ENCODE measurements at regions not wholly inside any gene's neighbourhood (a gene's known extent, or its start where the extent isn't known, plus 50 kb on each side); places are given as distances from the start of the nearest gene placed in this dataset.

DNA sequence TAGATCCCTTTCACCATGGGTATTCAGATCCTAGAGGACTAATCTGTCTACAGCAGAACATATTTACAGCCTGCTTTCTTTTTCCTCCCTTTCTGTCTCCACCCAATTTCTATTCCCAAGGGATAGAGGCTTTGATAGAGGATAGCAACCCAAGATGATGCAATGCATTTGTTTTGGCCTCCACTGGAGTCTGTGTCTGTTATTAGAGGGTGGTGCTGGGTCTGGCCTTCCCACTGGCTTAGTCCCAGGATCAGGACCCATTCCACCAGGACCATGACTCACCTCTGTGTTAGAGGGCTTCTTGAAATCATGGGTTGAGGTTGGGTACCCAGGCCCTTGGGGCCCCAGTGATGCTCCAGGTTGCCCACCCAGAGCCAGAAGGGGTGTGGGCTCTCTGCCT, 239.7 kb upstream of the TNP1 start:
- CTCF ChIA-PET: no interaction called here
- Mint-ChIP-seq H3K4me1 (peaks cover 3% of the 10 kb centered on the region), H3K27me3 (peaks cover 12% of the 10 kb centered on the region), H3K4me3 (no peak overlapping the region), H3K36me3 (no peaks in the 10 kb centered on the region), H3K9me3 (no peaks in the 10 kb centered on the region), H3K27ac (no peak overlapping the region)
- DNase-seq: no peak

DNA sequence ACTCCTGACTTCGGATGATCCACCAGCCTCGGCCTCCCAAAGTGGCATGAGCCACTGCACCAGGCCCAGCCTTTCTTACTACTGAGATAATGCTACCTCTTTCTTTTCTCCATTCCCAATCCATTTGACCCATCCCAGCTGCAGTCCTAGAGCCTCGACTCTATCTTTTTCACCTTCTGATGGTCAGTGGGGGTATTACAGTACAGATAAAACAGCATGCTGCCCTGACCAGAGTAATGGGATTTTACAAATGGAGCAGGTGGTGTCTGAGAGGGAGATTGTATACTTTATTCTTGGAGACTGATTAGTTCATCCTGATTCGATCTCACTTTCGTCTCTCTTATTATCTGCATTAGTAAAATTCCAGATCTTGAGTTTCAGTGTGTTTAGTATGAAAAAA, 238.6 kb upstream of the TNP1 start:
- no peak for DNase-seq
- CTCF ChIA-PET: no interaction called here
- no peaks in the 10 kb centered on the region for H3K36me3 Mint-ChIP-seq
- H3K4me1 Mint-ChIP-seq: peaks cover 3% of the 10 kb centered on the region
- H3K27ac Mint-ChIP-seq: no peak overlapping the region
- H3K27me3 Mint-ChIP-seq: peaks cover 12% of the 10 kb centered on the region
- no peak overlapping the region for H3K4me3 Mint-ChIP-seq
- no peaks in the 10 kb centered on the region for H3K9me3 Mint-ChIP-seq

DNA sequence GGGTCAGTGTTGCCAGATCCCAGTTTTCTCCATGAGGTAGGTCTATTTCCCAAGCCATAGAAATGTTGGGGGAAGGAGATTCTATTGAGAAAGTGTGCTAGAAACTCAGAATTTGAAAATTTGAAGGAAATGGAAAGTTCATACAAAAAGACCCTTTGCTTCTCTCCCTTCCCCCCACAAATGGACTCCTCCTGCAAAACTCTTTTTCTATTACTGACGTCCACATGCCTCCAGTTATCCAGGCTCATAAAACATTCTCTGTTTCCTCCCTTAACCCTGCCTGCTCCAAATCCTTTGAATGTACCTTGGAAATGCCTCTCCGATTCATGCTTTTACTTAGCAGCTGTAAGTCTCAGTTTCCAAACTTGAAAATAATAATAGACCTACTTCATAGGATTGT, 237.5 kb upstream of the TNP1 start:
- Mint-ChIP-seq H3K27ac (no peak overlapping the region), H3K36me3 (no peaks in the 10 kb centered on the region), H3K9me3 (no peaks in the 10 kb centered on the region), H3K27me3 (peaks cover 15% of the 10 kb centered on the region), H3K4me1 (peaks cover 3% of the 10 kb centered on the region), H3K4me3 (no peak overlapping the region)
- no peak for DNase-seq
- CTCF ChIA-PET: no interaction called here

DNA sequence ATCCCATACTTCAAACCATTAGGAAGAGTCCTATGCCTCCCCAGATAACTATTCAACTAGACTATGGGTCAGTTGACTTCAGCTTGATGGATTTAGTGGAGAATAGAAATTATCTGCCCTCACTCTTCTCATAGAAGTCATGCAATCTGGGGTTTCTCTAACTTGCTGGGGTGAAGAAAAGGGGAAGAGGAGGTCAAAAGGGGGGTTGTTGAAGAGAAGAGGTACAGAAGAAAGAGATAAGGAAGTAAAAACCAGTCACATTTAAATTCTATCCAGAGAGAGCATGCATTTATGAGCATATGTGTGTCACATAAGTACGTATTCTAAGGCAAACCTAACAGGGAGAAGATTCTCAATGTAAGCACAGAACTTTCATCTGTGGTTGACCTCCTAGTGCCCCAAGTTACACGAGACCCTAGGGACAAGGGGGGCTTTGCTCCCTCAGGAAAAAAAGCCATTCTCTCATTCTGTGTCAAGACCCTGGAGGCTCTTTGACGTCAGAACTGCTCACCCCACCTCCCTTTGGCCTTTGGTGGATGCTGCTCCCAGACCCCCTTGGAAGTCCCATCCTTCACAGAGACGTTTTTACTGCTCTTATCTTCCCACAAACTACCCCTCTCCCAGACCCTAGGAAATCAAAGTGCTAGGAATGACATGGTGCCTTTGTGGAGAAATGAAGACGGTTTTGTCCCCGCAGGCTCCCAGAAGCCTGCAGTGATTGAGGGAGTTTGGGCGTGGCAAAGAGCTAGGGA, 236.8 kb upstream of the TNP1 start:
- Mint-ChIP-seq H3K27ac (no peak overlapping the region), H3K4me1 (peaks cover 3% of the 10 kb centered on the region)
- CTCF ChIA-PET: no interaction called here

DNA sequence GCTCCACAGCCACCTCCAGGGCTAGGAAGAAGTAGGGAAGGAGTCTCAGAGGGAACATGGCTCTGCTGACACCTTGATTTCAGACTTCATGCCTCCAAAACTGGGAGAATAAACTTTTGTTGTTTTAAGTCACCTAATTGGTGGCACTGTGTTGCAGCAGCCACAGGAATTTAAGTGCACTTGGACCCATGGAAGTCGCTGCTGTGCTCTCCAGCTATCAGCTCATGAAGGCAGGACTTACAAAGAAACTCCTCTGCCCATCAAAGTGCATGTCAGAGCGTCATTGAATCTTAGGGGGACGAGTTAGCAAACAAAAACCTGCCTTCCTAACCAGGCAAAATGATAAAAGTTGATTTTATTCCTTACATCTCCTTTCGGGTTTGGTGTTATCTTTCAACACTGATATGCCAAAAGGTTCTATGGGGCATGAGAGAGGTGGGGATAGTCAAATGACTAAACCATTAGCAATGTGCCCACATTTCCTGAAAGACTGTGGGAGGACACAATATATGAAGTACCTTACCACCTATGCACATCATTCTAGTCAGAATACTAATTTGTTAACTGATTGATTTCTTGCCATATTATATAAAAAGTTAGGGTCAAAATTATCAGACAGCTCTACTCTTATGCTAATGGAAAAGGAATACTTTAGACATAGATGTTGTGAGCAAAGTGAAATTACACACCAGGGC, 235.8 kb upstream of the TNP1 start:
- Mint-ChIP-seq H3K27ac (no peak overlapping the region), H3K9me3 (no peaks in the 10 kb centered on the region), H3K4me3 (no peak overlapping the region), H3K4me1 (peaks cover 6% of the 10 kb centered on the region), H3K27me3 (peaks cover 24% of the 10 kb centered on the region), H3K36me3 (no peaks in the 10 kb centered on the region)
- CTCF ChIA-PET: no interaction called here
- DNase-seq: no peak

More for the DNA sequence above, 236.8 kb upstream of the TNP1 start:
- H3K9me3 Mint-ChIP-seq: no peaks in the 10 kb centered on the region
- H3K27me3 Mint-ChIP-seq: peaks cover 19% of the 10 kb centered on the region
- no peaks in the 10 kb centered on the region for H3K36me3 Mint-ChIP-seq
- no peak overlapping the region for H3K4me3 Mint-ChIP-seq
- DNase-seq: no peak

DNA sequence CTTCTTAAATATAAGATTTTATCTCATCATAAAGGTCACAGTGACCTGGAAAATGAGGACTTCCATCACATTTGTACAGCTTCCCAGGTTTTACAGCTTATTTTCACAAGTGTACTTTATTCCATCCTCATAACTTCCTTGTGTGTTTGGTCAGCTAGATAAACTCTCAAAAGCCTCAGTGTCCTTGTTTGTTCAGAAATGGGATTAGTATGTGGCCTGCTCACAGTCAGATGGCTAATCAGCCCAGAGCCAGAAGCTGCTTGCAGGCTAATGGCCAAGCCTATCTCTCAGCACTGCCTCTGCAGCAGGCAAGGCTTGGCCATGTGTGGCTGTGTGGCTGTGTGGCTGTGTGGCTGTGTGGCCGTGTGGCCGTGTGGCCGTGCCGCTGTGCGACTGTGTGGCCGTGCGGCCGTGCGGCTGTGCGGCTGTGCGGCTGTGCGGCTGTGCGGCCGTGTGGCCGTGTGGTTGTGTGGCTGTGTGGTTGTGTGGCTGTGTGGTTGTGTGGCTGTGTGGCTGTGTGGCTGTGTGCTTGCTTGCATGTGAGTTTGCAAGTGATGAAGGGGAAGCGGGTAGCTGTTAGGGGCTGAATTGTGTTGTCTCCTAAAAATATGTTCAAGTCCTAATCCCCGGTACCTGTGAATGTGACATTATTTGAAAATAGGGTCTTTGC, 233.0 kb upstream of the TNP1 start:
- no peak for DNase-seq
- Mint-ChIP-seq H3K4me1 (peaks cover 23% of the 10 kb centered on the region), H3K27me3 (peaks cover 24% of the 10 kb centered on the region), H3K27ac (peak overlapping the region; percentile 8), H3K9me3 (no peaks in the 10 kb centered on the region), H3K4me3 (no peak overlapping the region), H3K36me3 (no peaks in the 10 kb centered on the region)
- CTCF ChIA-PET: no interaction called here

DNA sequence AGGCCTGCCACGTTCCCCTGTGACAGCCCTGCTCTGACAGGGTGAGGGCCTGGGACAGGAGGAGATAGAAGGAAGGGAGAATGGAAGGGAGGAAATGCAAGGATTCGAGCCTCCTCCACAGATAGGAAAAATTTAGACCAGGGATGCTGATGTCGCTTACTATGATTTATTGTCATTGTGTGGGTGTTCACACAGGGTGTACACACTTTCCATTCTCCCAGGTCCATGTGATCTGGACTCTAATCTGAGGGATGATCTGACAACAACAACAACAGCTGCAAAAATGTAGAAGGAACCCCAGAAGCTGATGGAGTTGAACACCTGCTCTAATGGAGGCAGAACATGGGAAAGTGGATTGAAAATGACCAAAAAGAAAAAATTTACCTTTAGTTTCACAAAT, 231.7 kb upstream of the TNP1 start:
- H3K27ac Mint-ChIP-seq: no peak overlapping the region
- H3K4me3 Mint-ChIP-seq: no peak overlapping the region
- H3K27me3 Mint-ChIP-seq: peaks cover 19% of the 10 kb centered on the region
- CTCF ChIA-PET: no interaction called here
- H3K4me1 Mint-ChIP-seq: peaks cover 23% of the 10 kb centered on the region
- H3K9me3 Mint-ChIP-seq: no peaks in the 10 kb centered on the region
- no peaks in the 10 kb centered on the region for H3K36me3 Mint-ChIP-seq
- DNase-seq: no peak

DNA sequence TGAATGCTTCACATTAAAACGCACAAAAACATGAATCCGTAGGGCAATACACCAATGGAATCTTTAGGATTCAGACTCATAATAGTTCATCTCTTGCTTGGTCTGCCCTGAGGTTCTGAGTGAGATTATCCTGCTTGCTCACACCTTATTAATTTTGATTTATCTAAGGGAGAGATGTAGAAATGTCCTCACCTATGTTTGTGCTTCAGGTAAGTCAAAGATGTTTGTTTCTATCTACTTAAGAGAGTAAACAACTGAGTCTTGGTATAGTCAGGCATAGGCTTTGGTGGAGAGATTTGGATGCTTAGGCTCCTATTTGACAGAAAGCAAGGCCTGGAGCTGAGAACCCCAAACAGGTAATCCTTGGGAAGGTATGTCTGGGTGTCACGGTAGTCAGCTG, 231.0 kb upstream of the TNP1 start:
- peaks cover 19% of the 10 kb centered on the region for H3K27me3 Mint-ChIP-seq
- H3K4me3 Mint-ChIP-seq: no peak overlapping the region
- no peak for DNase-seq
- peaks cover 23% of the 10 kb centered on the region for H3K4me1 Mint-ChIP-seq
- H3K27ac Mint-ChIP-seq: no peak overlapping the region
- H3K9me3 Mint-ChIP-seq: no peaks in the 10 kb centered on the region
- no peaks in the 10 kb centered on the region for H3K36me3 Mint-ChIP-seq
- CTCF ChIA-PET: interaction anchor here (0.7 kb wide), 1 partner anchor 593 kb away, joined by 3 read pairs; no protein-coding TSS in a partner anchor

DNA sequence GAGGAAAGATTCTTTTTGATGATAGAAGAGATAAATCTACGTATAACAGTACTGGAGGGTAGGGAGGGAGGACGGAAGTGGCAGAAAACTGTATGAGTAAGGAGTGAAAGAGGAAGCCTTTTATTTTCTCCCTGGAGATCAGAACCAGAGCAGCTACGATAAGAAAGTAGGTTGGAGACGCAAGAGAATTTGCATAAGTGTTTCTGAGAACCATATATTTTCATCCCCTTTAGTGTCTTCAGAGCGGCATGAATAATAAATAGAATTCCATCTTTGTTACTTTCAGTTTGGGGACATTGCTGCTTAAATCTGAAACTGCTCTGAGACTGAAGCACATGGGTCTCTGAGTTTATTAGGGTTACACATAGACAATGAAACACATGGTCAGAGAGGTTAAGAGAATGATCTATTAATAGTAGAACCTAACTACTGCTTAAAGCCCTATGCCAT, 230.2 kb upstream of the TNP1 start:
- Mint-ChIP-seq H3K36me3 (no peaks in the 10 kb centered on the region), H3K27ac (peak overlapping the region; percentile 35), H3K9me3 (no peaks in the 10 kb centered on the region), H3K4me3 (no peak overlapping the region), H3K4me1 (peaks cover 22% of the 10 kb centered on the region), H3K27me3 (peaks cover 21% of the 10 kb centered on the region)
- CTCF ChIA-PET: no interaction called here
- no peak for DNase-seq

DNA sequence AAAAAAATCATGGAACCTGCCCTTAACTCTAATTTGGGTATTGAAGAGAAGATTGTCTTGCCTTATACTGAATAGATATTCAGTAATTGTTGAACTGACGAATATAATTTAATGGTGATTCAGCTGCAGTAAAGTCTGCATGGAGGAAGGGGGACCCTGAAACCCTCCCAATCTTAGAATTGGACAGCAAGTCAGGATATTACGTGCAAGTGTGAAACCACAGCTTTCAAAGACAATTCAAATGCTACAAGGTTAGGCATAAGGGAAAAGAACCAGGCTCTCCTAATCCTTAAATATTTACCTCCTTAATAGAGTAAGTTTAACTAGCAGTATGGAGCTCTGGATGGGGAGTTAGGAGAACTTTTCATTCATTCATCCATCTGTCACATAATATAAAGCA, 226.9 kb upstream of the TNP1 start:
- no peak overlapping the region for H3K4me3 Mint-ChIP-seq

DNA sequence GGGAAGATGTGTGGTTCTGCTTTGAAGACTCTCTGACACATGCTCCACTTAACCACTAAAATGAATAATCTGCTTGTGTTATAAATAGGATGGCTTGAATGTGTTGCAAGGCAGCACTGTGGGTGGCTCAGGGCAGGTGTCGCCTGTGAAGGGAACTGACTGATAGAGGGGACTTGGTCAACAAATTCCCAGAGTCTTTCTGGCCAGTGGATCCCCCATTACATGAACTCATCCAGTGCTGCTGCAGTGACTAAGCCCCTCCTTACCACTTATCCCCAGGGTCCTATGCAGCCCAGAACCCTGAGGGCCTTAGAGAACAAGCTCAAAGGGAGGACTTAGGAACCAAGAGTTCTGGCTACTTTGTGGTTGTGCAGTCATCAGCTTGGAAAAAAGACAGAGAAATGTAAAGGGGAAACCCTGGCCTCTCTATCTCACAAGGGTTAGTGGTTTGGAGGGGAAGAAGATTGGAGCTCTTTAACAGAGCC, 226.2 kb upstream of the TNP1 start:
- H3K4me1 Mint-ChIP-seq: peaks cover 20% of the 10 kb centered on the region
- H3K27ac Mint-ChIP-seq: no peak overlapping the region
- no peaks in the 10 kb centered on the region for H3K9me3 Mint-ChIP-seq
- DNase-seq: no peak
- H3K27me3 Mint-ChIP-seq: peaks cover 18% of the 10 kb centered on the region
- no peaks in the 10 kb centered on the region for H3K36me3 Mint-ChIP-seq
- CTCF ChIA-PET: interaction anchor here (0.6 to 2.1 kb wide), 4 partner anchors 19 to 442 kb away, joined by 3 to 6 read pairs (median 5); no protein-coding TSS in a partner anchor
- no peak overlapping the region for H3K4me3 Mint-ChIP-seq

More for the DNA sequence above, 226.9 kb upstream of the TNP1 start:
- H3K27me3 Mint-ChIP-seq: peaks cover 22% of the 10 kb centered on the region
- no peaks in the 10 kb centered on the region for H3K36me3 Mint-ChIP-seq
- H3K9me3 Mint-ChIP-seq: no peaks in the 10 kb centered on the region
- no peak for DNase-seq
- no peak overlapping the region for H3K27ac Mint-ChIP-seq
- peaks cover 20% of the 10 kb centered on the region for H3K4me1 Mint-ChIP-seq
- CTCF ChIA-PET: interaction anchor here (0.7 to 2.1 kb wide), 3 partner anchors 19 to 61 kb away, joined by 3 to 6 read pairs (median 5); no protein-coding TSS in a partner anchor

DNA sequence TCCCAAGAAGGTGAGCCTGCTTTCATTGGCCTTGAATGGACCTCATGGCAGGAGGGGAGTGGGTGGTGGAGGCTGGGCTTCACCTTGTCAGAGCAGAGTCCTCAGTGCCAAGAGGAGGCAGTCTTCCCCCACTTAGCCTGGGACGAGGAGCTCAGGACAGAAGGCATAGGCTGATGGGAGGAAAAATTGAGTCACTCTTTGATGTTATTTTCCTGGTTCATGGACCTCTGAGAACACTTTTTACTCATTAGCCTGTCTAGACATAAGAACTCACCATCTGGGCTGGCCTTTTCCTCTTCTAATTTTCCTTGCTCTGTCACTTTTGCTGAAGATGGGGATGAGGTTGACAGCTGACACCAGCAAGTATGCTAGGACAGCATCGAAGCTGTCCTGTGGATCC, 225.7 kb upstream of the TNP1 start:
- CTCF ChIA-PET: interaction anchor here (0.6 to 2.1 kb wide), 3 partner anchors 20 to 442 kb away, joined by 5 to 6 read pairs (median 5); no protein-coding TSS in a partner anchor
- H3K4me1 Mint-ChIP-seq: peaks cover 16% of the 10 kb centered on the region
- H3K4me3 Mint-ChIP-seq: no peak overlapping the region
- H3K27ac Mint-ChIP-seq: no peak overlapping the region
- H3K9me3 Mint-ChIP-seq: no peaks in the 10 kb centered on the region
- peaks cover 17% of the 10 kb centered on the region for H3K27me3 Mint-ChIP-seq
- H3K36me3 Mint-ChIP-seq: no peaks in the 10 kb centered on the region
- DNase-seq: no peak

DNA sequence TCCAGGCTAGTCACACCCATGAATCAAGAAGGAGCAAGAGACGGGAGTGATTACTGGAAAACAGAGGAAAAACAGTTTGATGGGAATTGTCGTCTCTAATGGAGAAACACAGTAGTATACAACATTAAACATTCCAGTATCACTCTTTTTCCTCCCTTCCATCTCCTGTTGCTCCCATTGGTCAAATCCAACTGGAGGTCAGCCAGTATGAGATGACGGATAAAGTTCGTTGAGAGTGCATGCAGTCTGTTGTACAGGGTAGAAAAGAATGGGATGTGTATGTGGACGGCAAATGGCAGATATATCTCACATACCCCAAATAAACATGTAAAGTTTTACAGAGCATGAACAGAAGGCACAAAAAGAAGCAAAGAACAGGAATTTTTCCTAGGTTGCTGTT, 221.9 kb upstream of the TNP1 start:
- DNase-seq: no peak
- Mint-ChIP-seq H3K36me3 (no peaks in the 10 kb centered on the region), H3K4me1 (no peaks in the 10 kb centered on the region), H3K9me3 (no peaks in the 10 kb centered on the region), H3K4me3 (no peak overlapping the region), H3K27me3 (peaks cover 28% of the 10 kb centered on the region), H3K27ac (no peak overlapping the region)
- CTCF ChIA-PET: no interaction called here

DNA sequence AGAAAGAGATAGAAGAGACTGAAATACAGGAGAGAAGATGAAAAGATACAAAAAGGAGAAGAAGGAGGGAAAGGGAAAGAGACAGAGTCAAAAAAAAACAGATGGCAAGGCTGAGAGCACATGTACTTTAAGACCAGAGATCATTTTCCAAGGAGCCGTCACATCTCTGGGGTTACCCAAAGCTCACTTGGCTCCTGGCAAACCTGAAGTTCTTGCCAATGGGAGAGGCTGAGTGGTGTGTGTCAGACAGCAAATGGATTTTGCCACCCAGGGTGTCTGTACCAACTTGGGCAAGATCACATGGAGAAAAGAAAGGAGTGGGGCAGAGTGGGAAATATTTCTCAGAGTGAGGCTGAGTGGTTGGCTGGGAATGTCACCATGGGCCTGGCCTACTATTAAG, 219.3 kb upstream of the TNP1 start:
- peaks cover 22% of the 10 kb centered on the region for H3K27me3 Mint-ChIP-seq
- no peak overlapping the region for H3K27ac Mint-ChIP-seq
- H3K9me3 Mint-ChIP-seq: no peaks in the 10 kb centered on the region
- DNase-seq: no peak
- CTCF ChIA-PET: no interaction called here
- no peaks in the 10 kb centered on the region for H3K4me1 Mint-ChIP-seq
- H3K4me3 Mint-ChIP-seq: no peak overlapping the region
- no peaks in the 10 kb centered on the region for H3K36me3 Mint-ChIP-seq

Measured in activated naive CD4-positive, alpha-beta T cell treated with anti-CD3 and anti-CD28 coated beads, Interleukin-2, amount 10 ng/mL, durations not matched to agents 7 days and 5 days (primary cell).